Natural killer cell (primary cell): ENCODE measurements at regions not wholly inside any gene's neighbourhood (a gene's known extent, or its start where the extent isn't known, plus 50 kb on each side); places are given as distances from the start of the nearest gene placed in this dataset.

Experiments used
- ATAC-seq, 3 donors: fragments of 150-1000 bp in 2 of 3; fragments of 200-7000 bp in 1 of 3; cut with Tn5 transposase; 1 replicate in 1 of 3; 2 replicates in 2 of 3; pipeline ENCODE4 v1.10.0; 2021; ENCODE audit warnings: mild to moderate bottlenecking in 2 of 3, moderate library complexity in 2 of 3
- DNase-seq, 2 donors: peaks; one replicate each; pipeline versions ENCODE4 v3.0.0 to v3.0.0-alpha.2; 2013 to 2021; ENCODE audit warnings: mixed read lengths in 1 of 2
- H3K27ac ChIP-seq: one replicate; pipeline ENCODE4 v1.5.1; 2013; ENCODE audit warnings: mild to moderate bottlenecking, low read length
- H3K27me3 ChIP-seq: one replicate; pipeline ENCODE4 v1.6.1; 2013; ENCODE audit warnings: low read length; ENCODE audit not compliant: control insufficient read depth, insufficient read depth
- H3K36me3 ChIP-seq: one replicate; pipeline ENCODE4 v1.6.1; 2013; ENCODE audit warnings: low read length; ENCODE audit not compliant: control insufficient read depth, insufficient read depth
- H3K4me1 ChIP-seq: one replicate; pipeline ENCODE4 v1.6.1; 2013; ENCODE audit warnings: low read length; ENCODE audit not compliant: control insufficient read depth, insufficient read depth
- H3K4me3 ChIP-seq: one replicate; pipeline ENCODE4 v1.5.1; 2013; ENCODE audit warnings: low read length
- H3K9me3 ChIP-seq: one replicate; pipeline ENCODE4 v1.6.1; 2013; ENCODE audit warnings: low read length; ENCODE audit not compliant: control insufficient read depth, insufficient read depth
- H3K27ac Mint-ChIP-seq, 2 donors: one replicate each; pipeline ENCODE4 v1.8.0; 2022; ENCODE audit warnings: mild to moderate bottlenecking in 2 of 2, mixed read lengths in 2 of 2, moderate library complexity in 1 of 2
- H3K27me3 Mint-ChIP-seq, 2 donors: one replicate each; pipeline ENCODE4 v1.8.0; 2022; ENCODE audit warnings: low read depth in 2 of 2, mixed read lengths in 2 of 2
- H3K36me3 Mint-ChIP-seq: one replicate; pipeline ENCODE4 v1.8.0; 2022; ENCODE audit warnings: mixed read lengths
- H3K4me1 Mint-ChIP-seq, 2 donors: one replicate each; pipeline ENCODE4 v1.8.0; 2022; ENCODE audit warnings: mixed read lengths in 2 of 2
- H3K4me3 Mint-ChIP-seq: one replicate; pipeline ENCODE4 v1.8.0; 2022; ENCODE audit warnings: mild to moderate bottlenecking, moderate library complexity, mixed read lengths
- H3K9me3 Mint-ChIP-seq, 2 donors: one replicate each; pipeline ENCODE4 v1.8.0; 2022; ENCODE audit warnings: mixed read lengths in 2 of 2
- WGBS: methylation state at CpG from one replicate; pipeline ENCODE4 v1.1.7; 2013; ENCODE audit warnings: missing lambda C conversion rate; ENCODE audit not compliant: insufficient coverage; 5-methylcytosine and 5-hydroxymethylcytosine counted together
- intact Hi-C: fragments of 100-400 bp; cut with micrococcal nuclease; formaldehyde crosslinking; loops from one replicate; pipeline ENCODE4 v1.14.2; 2022
- TF ChIP-seq, protein P1 (sequence below): fragments of 200-600 bp; IDR thresholded peaks from one replicate; pipeline ENCODE4 v1.8.0; 2022; ENCODE audit warnings: antibody characterized with exemption

DNA sequence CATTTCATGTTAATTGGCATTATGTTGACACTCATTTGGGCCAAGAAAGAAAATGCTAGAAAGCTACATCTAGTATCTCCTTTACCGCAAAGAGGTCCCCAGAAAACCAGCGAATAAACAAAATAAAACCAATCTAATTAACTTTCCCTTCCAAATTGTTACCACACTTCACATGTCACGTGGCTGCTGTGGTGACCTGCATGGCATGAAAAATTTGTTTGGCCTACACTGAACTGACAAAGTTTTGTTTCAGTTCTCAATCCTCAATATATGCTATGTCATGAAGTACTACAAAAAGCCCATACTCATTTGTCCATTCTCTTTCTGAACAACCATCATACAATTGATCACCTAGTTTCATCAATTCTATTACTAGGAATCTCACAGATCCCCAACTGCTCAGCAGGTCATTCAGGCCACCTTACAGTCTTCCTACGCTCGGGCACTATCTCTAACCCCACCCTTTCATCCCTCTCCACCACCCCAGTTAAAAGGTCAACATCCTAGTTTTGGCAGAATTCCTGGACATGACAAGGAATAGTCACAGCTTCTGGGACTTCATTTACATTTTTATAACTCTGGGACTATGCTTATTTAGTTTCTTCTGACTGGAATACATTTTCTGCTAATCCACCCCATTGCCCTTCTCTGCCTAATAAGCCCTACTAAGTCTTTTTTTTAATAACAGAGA lies 480.4 kb downstream of the IGSF11 start:
- Mint-ChIP-seq H3K4me1 (no peaks in the 10 kb centered on the region), H3K4me3 (no peak overlapping the region), H3K36me3 (no peaks in the 10 kb centered on the region), H3K9me3 (peaks cover 11 to 13% of the 10 kb centered on the region in 2 donors), H3K27me3 (no peaks in the 10 kb centered on the region), H3K27ac (no peak overlapping the region)
- no peaks in the 10 kb centered on the region for H3K9me3 ChIP-seq
- 84% methylated on average over 5 of the region's 5 CpGs for WGBS
- intact Hi-C loops, result no loop called here
- ATAC-seq, result no peak
- no peaks in the 10 kb centered on the region for H3K27me3 ChIP-seq
- H3K36me3 ChIP-seq, result no peaks in the 10 kb centered on the region
- no peak for DNase-seq
- H3K4me1 ChIP-seq, result no peaks in the 10 kb centered on the region
- TF ChIP-seq, protein P1, sequence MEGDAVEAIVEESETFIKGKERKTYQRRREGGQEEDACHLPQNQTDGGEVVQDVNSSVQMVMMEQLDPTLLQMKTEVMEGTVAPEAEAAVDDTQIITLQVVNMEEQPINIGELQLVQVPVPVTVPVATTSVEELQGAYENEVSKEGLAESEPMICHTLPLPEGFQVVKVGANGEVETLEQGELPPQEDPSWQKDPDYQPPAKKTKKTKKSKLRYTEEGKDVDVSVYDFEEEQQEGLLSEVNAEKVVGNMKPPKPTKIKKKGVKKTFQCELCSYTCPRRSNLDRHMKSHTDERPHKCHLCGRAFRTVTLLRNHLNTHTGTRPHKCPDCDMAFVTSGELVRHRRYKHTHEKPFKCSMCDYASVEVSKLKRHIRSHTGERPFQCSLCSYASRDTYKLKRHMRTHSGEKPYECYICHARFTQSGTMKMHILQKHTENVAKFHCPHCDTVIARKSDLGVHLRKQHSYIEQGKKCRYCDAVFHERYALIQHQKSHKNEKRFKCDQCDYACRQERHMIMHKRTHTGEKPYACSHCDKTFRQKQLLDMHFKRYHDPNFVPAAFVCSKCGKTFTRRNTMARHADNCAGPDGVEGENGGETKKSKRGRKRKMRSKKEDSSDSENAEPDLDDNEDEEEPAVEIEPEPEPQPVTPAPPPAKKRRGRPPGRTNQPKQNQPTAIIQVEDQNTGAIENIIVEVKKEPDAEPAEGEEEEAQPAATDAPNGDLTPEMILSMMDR, result no peak
- no peak overlapping the region for H3K27ac ChIP-seq
- H3K4me3 ChIP-seq, result no peak overlapping the region

DNA sequence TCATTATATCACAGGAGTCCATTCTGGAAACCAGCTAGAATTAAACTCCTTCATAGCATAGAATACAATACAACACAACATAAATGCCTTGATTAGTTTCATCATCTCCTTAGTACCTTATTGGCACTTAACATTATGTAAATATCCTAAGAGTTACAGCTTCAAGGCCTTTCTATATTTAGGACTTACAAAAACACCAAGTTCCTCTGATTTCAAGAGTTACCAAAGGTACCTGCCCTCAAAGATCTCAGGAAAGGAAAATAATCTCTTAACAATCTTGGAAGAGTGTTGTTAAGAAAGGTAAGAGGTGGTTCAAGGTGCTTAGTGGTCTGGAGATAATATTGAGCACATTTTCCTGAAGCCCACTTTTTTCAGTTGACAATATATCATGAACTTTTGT lies 477.7 kb downstream of the IGSF11 start:
- TF ChIP-seq, protein P1, result no peak
- H3K27me3 ChIP-seq, result no peaks in the 10 kb centered on the region
- no peaks in the 10 kb centered on the region for H3K4me1 ChIP-seq
- no peak overlapping the region for H3K27ac Mint-ChIP-seq
- no peaks in the 10 kb centered on the region for H3K36me3 ChIP-seq
- H3K4me3 Mint-ChIP-seq, result no peak overlapping the region
- H3K4me3 ChIP-seq, result no peak overlapping the region
- DNase-seq (no peak), ATAC-seq (no peak)
- no peaks in the 10 kb centered on the region for H3K4me1 Mint-ChIP-seq
- H3K36me3 Mint-ChIP-seq, result no peaks in the 10 kb centered on the region
- H3K9me3 ChIP-seq, result no peaks in the 10 kb centered on the region
- intact Hi-C loops, result no loop called here
- no peaks in the 10 kb centered on the region for H3K27me3 Mint-ChIP-seq
- H3K27ac ChIP-seq, result no peak overlapping the region
- H3K9me3 Mint-ChIP-seq, result peaks cover 16% of the 10 kb centered on the region in 2 donors

DNA sequence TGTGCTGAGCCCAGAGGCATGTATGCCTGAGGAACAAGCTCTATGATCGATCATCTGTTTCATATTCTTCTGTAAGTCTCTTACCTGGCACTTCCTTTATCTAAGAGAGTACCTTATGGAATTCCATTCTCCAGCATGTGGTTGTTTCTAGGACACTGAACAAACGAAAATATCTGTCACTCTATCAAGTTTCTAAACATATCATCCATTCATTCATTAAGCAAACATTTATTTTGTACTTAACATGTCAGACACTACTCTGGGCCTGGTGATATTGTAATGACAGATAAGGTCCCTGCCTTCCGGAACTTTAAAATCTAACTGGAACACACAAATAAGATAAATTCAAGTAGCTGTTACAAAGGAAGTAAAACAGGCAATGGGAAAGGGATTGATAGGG lies 477.1 kb downstream of the IGSF11 start:
- Mint-ChIP-seq H3K27ac (no peak overlapping the region), H3K27me3 (no peaks in the 10 kb centered on the region), H3K36me3 (no peaks in the 10 kb centered on the region), H3K4me3 (no peak overlapping the region), H3K4me1 (no peaks in the 10 kb centered on the region), H3K9me3 (peaks cover 16 to 18% of the 10 kb centered on the region in 2 donors)
- DNase-seq (no peak), ATAC-seq (no peak)
- Histone ChIP-seq H3K27me3 (no peaks in the 10 kb centered on the region), H3K9me3 (no peaks in the 10 kb centered on the region), H3K27ac (no peak overlapping the region), H3K36me3 (no peaks in the 10 kb centered on the region), H3K4me3 (no peak overlapping the region), H3K4me1 (no peaks in the 10 kb centered on the region)
- 43% methylated on average over 2 of the region's 3 CpGs for WGBS
- TF ChIP-seq, protein P1, result no peak
- intact Hi-C loops, result no loop called here

DNA sequence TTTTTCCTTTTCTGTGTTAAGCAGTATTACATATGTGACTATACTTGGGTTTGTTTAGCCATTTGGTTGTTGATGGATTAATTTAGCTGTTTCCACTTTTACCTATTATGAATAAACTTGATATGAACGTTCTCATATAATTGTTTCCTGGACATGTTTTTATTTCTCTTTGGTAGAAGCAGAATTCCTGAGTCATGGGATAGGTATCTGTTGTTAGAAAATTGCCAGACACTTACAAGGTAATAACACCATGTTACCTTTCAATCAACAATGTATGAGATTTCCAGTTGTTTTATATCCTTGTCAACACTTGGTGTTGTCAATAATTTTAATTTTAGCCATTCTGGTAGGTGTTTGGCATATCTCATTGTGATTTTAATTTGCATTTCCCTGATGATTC lies 475.4 kb downstream of the IGSF11 start:
- Mint-ChIP-seq H3K27me3 (no peaks in the 10 kb centered on the region), H3K4me3 (no peak overlapping the region), H3K4me1 (no peaks in the 10 kb centered on the region), H3K9me3 (peaks cover 24 to 26% of the 10 kb centered on the region in 2 donors), H3K27ac (no peak overlapping the region), H3K36me3 (no peaks in the 10 kb centered on the region)
- H3K27ac ChIP-seq, result no peak overlapping the region
- WGBS, result no CpG with 5 or more reads among the region's 1 CpG
- H3K4me3 ChIP-seq, result no peak overlapping the region
- DNase-seq, result no peak
- H3K4me1 ChIP-seq, result no peaks in the 10 kb centered on the region
- intact Hi-C loops, result no loop called here
- no peaks in the 10 kb centered on the region for H3K9me3 ChIP-seq
- H3K27me3 ChIP-seq, result no peaks in the 10 kb centered on the region
- TF ChIP-seq, protein P1, result no peak
- no peak for ATAC-seq
- H3K36me3 ChIP-seq, result no peaks in the 10 kb centered on the region
